DMS53 treated with DMSO at 0.1 percent for 48 hours (cell line): ENCODE measurements at regions not wholly inside any gene's neighbourhood (a gene's known extent, or its start where the extent isn't known, plus 50 kb on each side); places are given as distances from the start of the nearest gene placed in this dataset.
"Not testable (repeated sequence)": the region's sequence is repeated elsewhere in the genome, so short reads cannot be mapped to it uniquely, and the experiment has no call there.

Experiments
- DNase-seq: peaks from one replicate; lab custom pipeline; 2025; ENCODE audit not compliant: unreplicated experiment; lab: John Stamatoyannopoulos, UW

DNA sequence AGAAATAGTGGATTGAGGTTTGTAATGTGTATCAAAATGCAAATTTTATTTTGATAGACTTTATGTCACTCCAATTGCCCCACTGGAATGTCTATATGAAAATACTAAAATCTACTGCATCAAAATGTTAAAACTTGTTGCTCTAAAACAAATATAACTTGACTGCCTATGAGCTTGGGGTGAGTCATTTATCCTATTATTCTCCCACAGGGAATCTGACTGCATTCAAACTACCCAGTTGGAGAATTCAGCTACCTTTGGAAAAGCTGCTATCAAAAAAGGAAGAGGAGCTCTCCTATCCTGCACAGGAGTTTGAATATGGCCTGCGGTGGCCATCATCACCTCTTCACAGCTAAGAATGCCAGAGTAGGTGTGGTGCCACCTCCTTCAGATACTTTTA is 173.1 kb downstream of the KLHL28 start:
- DNase-seq, result no peak

- DNase-seq, result no peak
Measured at GRCh38 chr14:44785096-44785495, 176.7 kb downstream of the KLHL28 start.

- DNase-seq, result no peak
Measured at GRCh38 chr14:44783901-44784300, 177.8 kb downstream of the KLHL28 start.

DNA sequence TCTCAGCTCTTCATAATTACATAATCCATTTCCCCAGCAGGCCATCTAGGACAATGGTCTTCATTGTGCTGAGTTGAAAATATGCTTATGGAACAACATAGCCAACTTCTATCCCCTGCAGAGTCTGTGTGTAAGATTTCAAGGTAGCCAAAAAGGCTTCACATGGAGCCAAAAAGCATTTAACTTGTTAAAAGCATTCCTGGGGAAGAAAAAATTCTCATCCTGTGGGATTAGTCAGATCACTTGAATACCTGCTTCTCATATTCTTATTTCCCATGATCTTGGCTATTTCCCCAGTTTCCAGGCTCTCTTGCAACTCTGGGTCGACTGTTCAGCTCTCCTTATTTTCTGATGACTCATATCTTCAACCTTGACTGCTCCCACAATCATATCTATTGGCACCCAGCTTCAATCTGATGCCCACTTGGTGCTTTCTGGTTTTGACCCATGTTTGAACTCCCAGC is 178.9 kb downstream of the KLHL28 start:
- no peak for DNase-seq

GRCh38 chr14:44780989-44781388 is 180.8 kb downstream of the KLHL28 start:
- DNase-seq, result no peak

GRCh38 chr14:44778604-44779003 is 183.1 kb downstream of the KLHL28 start:
- DNase-seq, result no peak

- no peak for DNase-seq
Measured at GRCh38 chr14:44777584-44777983, 184.2 kb downstream of the KLHL28 start.

DNA sequence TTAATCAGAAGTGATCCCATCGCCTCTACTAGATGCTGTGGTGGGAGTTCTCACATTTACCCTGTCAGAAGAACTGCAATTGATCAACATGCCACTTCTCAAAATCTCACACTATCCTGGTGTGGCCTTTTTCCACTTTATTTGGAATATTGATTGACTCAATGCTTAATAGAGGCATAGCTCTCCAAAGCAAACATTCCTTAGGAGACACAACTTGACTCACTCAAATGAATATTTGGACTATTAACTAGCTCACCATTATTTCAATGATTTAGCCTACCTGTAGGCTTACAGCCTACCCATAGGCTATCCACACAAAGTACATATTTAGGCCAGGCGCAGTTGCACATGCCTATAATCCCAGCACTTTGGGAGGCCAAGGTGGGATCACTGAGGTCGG is 186.5 kb downstream of the KLHL28 start:
- DNase-seq, result no peak

DNA sequence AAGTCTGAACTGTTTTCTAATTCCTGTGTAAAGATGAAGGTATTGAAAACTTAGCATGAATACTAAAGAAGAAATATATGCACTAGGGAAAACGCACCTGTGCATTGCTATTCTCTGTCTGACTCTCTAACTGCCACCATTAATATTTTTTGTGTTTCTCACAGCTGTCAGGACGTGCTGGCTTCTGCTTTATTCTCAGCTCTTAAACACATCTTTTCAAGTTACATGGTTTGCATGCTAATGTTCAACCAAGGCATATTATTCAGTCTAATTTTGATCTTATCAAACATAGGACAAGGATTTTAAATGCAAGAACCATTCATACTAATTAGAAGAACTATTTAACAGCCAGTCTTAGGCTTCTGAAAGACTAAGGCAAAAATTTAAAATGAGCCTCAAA is 187.4 kb downstream of the KLHL28 start:
- no peak for DNase-seq

DNA sequence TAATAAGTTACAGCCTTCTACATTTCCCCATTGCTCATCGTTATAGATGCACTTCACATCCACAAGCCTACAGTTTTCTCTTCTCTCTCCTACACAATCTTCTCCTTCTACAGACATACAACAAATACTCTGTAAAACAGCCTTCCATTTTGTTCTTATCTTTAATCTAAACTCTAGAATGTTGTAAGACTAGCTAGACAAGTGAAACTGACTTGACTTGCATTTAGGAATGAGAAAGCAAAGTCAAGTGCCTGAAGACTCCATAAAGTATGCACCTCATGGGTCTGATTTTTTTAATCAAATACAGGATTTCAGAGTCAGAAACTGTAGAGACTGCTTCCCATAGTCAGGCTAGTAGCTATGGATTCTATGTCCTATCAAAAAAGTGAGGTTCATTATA is 190.3 kb downstream of the KLHL28 start:
- DNase-seq, result no peak

- no peak for DNase-seq
Measured at GRCh38 chr14:44770201-44770600, 191.5 kb downstream of the KLHL28 start.

GRCh38 chr14:44768935-44769334 is 192.8 kb downstream of the KLHL28 start:
- DNase-seq, result no peak

DNA sequence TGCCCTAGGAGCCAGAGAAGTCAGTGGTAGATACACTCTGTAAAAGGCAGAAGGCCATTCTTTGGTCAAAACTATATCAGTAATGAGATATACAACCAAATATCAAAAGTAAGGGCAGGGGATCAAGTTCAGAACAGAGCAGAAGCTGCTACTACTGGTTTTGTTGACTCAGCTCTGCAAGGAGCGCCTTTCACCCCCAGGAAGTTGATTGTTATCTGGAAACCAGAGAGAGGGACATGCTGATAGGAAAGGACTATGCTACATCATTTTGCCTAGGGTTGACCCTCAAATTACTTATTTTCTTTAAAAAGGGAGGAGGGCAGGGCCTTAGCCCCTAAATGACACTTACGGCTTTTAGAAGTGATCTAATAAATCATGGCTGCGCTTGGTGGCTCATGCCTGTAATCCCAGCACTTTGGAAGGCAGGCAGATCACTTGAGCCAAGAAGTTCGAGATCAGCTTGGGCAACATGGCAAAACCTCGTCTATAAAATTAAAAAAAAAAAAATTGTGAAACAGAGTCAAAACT is 194.0 kb downstream of the KLHL28 start:
- no peak for DNase-seq

GRCh38 chr14:44766285-44766684 is 195.5 kb downstream of the KLHL28 start:
- DNase-seq, result no peak

GRCh38 chr14:44763356-44763755 is 198.4 kb downstream of the KLHL28 start:
- DNase-seq, result no peak

- DNase-seq, result no peak
Measured at GRCh38 chr14:44759277-44759676, 202.5 kb downstream of the KLHL28 start.

DNA sequence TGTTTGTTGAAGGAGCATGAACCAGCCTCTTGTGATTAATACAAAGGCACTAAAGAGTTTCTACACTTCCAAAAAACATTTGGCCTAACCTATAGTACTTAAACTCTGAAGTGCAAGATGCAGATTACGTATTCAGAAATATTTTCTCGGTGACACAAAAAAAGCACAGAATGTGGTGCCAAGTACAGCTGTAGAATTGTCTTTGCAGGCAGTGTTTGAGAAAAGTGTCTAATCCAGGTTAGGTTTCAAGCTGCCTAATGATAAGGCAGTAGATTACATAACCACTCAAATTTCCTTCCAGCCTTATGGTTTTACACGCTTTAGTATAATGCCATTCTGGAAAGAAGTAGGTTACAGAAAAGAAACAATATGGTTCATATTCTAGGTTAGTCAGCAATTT is 205.2 kb downstream of the KLHL28 start:
- DNase-seq, result no peak

- DNase-seq, result no peak
Measured at GRCh38 chr14:44745371-44745770, 216.4 kb downstream of the KLHL28 start.

DNA sequence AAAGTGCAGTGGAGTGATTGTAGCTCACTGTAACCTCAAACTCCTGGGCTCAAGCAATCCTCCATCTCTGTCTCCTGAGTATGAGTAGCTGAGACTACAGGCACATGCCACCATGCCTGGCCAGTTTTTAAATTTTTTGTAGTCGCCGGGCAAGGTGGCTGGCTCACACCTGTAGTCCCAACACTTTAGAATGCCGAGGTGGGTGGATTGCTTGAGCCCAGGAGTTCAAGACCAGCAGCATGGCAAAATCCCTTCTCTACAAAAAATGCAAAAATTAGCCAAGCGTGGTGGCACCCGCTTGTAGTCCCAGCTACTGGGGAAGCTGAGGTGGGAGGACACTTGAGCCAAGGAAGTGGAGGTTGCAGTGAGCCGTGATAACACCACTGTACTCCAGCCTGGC is 219.5 kb downstream of the KLHL28 start:
- no peak for DNase-seq

DNA sequence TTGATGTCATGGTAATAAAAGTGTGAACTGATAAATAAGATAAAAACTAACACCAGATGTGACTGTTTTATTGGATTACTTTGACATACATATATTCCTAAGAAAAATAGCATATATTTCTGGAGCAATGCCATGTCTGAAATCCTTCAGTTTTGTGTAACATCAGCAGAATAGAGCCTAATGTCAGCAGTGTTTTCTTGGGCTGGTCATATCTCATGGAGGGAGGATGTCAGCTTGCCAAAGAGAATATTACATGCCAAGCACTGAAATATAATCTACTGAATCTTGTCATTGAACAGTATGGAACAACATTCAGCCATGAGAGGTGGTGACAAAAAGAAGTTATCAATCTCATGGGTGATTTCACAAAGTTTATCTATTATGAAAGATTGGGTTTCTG is 220.3 kb downstream of the KLHL28 start:
- DNase-seq, result no peak

DNA sequence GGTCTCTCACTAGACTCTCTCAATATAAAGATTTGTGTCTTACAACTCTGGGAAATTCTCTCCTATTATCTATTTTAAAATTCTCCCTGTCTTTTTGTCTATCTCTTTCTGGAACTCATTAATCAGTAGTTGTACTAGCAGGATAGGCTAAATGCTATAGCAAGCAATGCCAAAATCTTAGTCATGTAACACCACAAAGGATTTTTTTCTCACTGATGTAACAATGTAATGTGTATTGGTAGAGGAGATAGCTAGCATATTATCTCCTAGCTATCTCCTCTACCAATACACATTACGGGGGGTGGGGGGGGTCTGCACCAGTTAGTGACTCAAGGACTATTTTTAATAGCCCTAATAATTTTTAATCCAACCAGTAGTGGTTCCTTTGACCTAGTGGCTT is 225.4 kb downstream of the KLHL28 start:
- no peak for DNase-seq

- DNase-seq, result no peak
Measured at GRCh38 chr14:44732144-44732543, 225.1 kb upstream of the FSCB start.

DNA sequence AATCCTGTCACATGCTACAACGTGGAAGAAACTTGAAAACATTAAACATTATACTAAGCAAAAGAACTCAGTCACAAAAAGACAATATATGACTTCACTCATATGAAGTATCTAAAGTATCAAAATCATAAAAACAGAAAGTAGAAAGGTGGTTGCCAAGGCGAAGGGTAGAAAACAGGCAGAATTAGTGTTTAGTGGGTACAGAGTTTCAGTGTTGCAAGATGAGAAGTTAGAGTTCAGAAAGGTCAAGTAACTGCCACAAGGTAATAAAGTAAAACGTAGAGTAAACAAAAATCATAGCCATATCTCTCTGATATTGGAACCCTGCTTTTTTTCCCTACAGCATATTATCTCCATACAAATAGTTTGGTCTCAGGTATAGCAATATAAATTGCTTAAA is 223.8 kb upstream of the FSCB start:
- DNase-seq, result no peak

DNA sequence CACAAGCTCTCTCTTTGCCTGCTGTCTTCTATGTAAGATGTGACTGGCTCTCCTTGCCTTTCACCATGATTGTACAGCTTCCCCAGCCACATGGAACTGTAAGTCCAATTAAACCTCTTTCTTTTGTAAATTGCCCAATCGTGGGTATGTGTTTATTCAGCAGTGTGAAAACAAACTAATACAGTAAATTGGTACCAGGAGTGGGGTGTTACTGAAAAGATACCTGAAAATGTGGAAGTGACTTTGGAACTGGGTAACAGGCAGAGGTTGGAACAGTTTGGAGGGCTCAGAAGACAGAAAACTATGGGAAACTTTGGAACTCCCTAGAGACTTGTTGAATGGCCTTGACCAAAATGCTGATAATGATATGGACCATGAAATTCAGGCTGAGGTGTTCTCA is 214.3 kb upstream of the FSCB start:
- not testable (repeated sequence) for DNase-seq
